ENCODE measurements at regions not wholly inside any gene's neighbourhood (a gene's known extent, or its start where the extent isn't known, plus 50 kb on each side); places are given as distances from the start of the nearest gene placed in this dataset.
A peak's percentile ranks its signal among the peaks of the same experiment; 100 is the strongest.

DNA sequence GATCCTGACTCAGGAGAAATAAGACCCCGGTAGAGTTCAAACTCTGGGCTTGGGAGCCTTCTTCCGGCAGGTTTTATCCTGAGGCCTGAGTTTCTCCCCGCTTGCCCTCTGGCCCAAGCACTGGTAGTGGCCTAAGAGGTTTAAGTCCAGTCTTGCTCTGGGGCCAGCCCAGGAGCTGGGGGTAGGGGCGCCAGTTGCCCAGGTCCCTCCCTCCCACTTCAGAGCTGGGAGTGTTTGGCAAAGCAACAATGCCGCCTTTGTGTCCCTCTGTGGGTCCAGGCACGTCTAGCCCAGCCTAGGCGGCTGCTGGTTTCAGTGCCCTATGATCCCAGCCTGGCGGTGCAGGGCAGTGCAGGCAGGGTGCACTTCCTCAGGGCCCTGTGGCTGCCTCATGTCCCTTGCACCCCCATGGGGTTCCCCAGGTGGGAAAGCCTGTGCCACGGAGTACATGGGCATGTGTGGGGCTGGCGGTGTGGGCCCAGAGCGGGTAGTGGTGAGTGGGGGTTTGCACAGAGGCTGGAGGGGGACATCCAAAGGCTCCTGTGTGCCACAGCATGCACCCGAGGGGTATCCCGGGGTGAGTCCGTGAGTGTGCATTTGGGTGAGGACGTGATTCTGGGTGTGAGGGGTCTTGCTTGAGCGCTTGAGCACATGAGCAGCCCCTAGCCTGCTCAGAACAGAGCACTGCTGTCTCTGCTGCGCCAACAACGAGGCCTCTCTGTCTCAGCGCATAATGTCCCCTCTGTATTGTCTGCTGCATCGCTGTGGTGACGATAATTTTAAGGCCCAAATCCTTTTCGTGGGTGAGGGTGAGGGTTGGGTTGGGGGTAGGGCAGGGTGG lies 61.7 kb upstream of the PSD2 start:
- peaks cover 21% of the 10 kb centered on the region for H3K4me1 ChIP-seq (replicated peaks)
- no peak overlapping the region for H3K4me3 ChIP-seq
- no peaks in the 10 kb centered on the region for H3K27me3 ChIP-seq (replicated peaks)
- H3K27ac ChIP-seq = no peak overlapping the region
- H3K9me3 ChIP-seq (replicated peaks) = no peaks in the 10 kb centered on the region
- no peaks in the 10 kb centered on the region for H3K36me3 ChIP-seq
- no peak for DNase-seq (ENCODE audit: low read depth in 1 of 2, low spot score in 2 of 2)

DNA sequence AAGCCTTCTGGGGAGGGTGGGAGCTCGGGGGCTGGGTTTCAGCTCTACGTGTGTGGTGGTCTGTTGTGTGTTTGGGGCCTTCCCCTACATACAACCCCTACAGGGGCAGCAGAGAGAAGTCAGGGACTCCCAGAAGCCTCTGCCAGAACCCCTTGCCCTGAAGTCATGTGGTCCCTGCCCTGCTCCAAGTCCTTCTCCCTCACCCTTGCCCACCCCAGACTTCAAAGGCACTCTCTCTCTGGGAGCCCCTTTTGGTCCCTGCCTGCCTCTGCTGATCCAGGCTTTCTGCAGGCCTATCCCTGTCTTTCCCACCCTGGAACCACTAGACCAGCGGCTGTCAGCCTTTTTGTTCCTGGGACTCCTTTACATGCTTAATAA lies 61.1 kb upstream of the PSD2 start:
- Histone ChIP-seq H3K27me3 (replicated peaks) (no peaks in the 10 kb centered on the region), H3K27ac (no peak overlapping the region), H3K4me1 (replicated peaks) (peaks cover 27% of the 10 kb centered on the region), H3K9me3 (replicated peaks) (no peaks in the 10 kb centered on the region), H3K36me3 (no peaks in the 10 kb centered on the region), H3K4me3 (no peak overlapping the region)
- no peak for DNase-seq (ENCODE audit: low read depth in 1 of 2, low spot score in 2 of 2)

DNA sequence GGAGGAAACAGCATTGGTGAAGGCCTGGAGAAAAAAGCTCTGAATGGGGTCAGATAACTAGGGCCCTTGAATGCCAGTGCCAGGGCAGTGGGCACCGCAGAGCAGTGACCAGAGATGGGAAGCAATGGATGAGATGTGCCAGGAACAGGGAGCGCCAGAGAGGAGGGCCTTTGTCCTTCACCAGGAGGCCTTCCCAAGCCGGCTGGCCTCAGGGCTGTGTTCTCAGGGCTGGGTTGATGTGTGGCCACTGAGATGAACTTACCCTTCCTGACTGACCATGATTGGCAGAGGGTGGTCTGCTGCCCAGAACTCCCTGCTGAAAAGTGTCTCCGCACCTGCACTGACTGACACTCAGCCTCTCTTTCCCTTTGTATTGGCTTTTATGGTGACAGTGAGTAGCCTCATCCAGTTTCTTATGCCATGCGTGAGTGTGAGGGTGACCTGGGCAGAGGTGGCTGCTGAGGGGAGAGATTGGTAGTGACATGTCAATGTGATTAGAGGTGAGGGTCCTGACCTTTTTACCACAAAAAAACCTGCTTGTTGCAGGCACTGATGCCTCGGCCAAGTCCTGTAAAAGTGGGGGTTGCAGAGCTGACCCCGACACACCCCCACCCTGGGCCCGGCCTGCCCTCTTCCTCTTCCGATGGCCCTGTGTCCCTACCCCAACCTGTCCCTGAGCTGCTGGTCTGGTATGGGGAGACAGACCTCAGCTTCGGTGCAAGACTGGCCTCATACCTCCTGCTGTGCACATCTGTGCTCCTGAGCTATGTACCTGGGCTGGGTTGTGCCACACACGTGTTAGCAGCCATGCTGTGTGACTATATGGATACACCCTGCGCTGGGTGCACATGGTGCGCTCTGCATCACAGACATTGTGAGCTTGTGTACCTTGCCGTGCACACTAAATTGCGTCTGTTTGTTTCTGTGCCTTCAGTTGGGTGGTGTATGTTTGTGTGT lies 57.1 kb upstream of the PSD2 start:
- no peak for DNase-seq (ENCODE audit: low read depth in 1 of 2, low spot score in 2 of 2)

DNA sequence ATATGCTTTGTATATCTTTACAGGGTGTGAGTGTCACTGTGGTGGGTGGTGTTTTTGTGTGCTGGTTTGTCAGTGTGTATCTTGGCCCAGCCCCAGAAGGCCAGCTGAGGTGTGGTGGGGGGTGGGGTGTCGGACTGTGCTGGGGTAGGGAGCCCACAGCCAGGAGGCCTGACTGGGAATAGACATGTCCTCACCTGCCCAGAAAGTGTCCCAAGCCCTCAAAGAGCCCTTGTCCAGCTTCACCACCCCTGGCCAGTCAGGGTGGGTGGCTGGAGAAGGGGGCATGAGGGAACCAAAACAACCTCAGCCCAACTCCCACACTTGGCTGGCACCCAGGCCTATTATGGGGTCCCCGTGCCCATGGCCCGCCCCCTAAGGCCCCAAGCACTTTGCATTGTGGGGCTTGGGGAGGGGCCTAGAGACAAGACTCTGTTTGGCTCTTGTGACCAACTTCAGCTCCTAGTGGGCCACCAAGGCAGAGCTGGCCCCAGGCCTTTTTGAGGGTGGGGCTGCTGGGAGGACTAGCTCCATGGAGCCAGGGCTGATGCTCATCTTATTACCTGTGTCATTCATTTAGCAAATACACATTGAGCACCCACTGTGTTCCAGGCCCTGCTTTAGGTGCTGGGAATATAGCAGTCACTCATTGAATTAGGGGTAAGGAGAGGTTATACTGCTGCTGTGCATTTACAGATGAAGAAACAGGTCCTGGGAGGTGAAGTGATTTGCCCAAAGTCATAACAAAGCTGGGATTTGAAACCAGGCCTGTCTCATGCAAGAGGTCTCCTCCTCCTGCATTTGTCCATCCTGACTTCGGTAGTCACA lies 56.2 kb upstream of the PSD2 start:
- Histone ChIP-seq H3K4me1 (replicated peaks) (peaks cover 40% of the 10 kb centered on the region), H3K27me3 (replicated peaks) (no peaks in the 10 kb centered on the region), H3K27ac (no peak overlapping the region), H3K9me3 (replicated peaks) (no peaks in the 10 kb centered on the region), H3K4me3 (no peak overlapping the region), H3K36me3 (no peaks in the 10 kb centered on the region)
- peak in 1 of 2 experiments; percentile 47 for DNase-seq (ENCODE audit: low read depth in 1 of 2, low spot score in 2 of 2)

More for the DNA sequence above, 57.1 kb upstream of the PSD2 start:
- no peaks in the 10 kb centered on the region for H3K9me3 ChIP-seq (replicated peaks)
- no peaks in the 10 kb centered on the region for H3K27me3 ChIP-seq (replicated peaks)
- H3K27ac ChIP-seq = no peak overlapping the region
- H3K4me1 ChIP-seq (replicated peaks) = peaks cover 35% of the 10 kb centered on the region
- H3K36me3 ChIP-seq = no peaks in the 10 kb centered on the region
- H3K4me3 ChIP-seq = no peak overlapping the region

DNA sequence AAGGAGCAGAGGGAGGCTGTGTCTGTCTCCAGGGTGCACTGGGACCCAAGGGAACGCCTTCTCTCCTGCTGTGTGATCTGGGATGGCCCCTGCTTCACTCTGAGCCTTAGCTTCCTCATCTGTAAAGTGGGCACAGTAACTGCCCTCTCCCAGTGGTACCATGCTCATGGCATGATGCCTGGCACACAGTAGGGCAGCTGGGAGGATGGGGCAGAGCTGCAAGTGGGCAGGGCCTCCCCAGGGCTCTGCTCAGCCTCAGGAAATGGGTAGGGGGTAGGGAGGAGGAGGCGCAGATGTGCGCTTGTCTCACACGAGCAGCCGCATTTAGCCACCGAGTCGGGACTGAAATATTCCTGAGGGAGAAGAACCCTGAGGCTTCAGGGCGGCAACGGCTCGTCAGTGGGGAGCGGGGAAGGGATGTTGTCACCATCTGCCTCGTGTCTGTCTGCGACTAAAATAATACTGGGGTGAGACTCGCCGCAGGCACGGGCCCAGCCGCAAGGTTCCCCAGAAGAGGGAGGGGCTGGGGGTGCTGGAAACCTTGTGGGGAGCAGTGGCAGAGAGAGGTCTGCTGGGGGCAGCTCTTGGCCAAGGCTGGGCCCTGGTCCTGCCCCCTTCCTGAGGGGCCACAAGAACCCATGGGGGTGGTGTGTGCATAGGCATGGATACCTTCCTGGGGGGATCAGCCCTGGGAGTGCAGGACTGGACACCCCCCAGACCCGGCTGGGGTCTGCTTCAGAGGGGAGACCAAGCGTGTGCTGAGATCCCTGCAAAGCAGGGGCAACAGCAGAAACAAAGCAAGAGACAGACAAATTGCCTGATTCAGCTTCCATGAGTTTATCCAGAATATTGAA lies 55.2 kb upstream of the PSD2 start:
- H3K27ac ChIP-seq = no peak overlapping the region
- no peak overlapping the region for H3K4me3 ChIP-seq
- no peak for DNase-seq (ENCODE audit: low read depth in 1 of 2, low spot score in 2 of 2)
- no peaks in the 10 kb centered on the region for H3K9me3 ChIP-seq (replicated peaks)
- peaks cover 47% of the 10 kb centered on the region for H3K4me1 ChIP-seq (replicated peaks)
- no peaks in the 10 kb centered on the region for H3K27me3 ChIP-seq (replicated peaks)
- no peaks in the 10 kb centered on the region for H3K36me3 ChIP-seq

DNA sequence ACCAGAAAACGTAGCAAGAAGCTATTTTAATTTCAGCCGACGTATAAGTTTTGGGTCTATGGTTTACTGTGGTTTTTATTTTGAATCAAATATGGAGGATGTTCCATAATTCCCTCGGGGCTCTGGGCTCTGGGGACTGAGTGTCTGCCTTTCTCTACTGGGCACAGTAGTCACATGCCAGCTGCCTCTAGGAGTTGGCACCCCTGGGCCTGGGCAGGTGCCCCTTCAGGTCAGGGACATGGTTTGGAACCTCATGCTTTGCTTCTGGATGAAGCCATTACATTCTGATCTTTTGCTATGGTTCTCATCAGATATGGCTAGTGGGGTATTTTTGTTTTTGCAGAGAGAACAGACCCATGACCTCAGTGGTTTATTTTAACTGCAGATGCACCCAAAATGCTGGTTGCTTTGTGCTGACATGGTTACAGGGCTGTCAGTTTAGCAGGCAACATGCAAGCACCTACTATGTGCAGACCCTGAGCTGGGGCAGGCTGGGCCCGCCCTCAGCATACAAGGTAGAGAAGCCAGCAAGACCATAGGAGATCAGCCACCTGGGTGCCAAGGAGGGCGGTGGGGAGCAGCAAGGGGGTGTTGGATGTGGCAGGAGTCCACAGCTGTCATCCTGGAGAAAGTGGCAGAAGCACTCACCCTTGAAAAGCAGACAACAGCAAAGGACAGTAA lies 54.5 kb upstream of the PSD2 start:
- Histone ChIP-seq H3K27me3 (replicated peaks) (no peaks in the 10 kb centered on the region), H3K4me3 (no peak overlapping the region), H3K4me1 (replicated peaks) (peaks cover 55% of the 10 kb centered on the region), H3K9me3 (replicated peaks) (no peaks in the 10 kb centered on the region), H3K27ac (no peak overlapping the region), H3K36me3 (no peaks in the 10 kb centered on the region)
- DNase-seq (ENCODE audit: low read depth in 1 of 2, low spot score in 2 of 2) = no peak

DNA sequence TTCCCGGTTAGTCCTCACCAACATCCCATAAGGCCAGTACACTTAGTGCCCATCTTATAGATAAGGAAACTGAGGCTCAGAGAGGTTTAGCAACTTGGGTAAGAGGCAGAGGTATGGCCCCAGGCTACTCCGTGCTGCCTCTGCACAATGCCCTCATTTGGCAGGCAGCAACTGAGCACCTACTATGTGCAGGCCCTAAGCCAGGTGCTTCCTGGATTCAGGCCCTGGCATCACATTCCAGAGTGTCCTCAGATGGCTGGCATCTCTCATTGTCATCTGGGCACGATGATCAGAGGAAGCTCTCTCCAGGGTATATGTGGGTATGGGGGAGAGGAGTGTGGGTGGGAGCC lies 53.8 kb upstream of the PSD2 start:
- H3K9me3 ChIP-seq (replicated peaks) = no peaks in the 10 kb centered on the region
- H3K4me1 ChIP-seq (replicated peaks) = peaks cover 61% of the 10 kb centered on the region
- no peaks in the 10 kb centered on the region for H3K36me3 ChIP-seq
- DNase-seq (ENCODE audit: low read depth in 1 of 2, low spot score in 2 of 2) = no peak
- no peaks in the 10 kb centered on the region for H3K27me3 ChIP-seq (replicated peaks)
- no peak overlapping the region for H3K27ac ChIP-seq
- H3K4me3 ChIP-seq = no peak overlapping the region

DNA sequence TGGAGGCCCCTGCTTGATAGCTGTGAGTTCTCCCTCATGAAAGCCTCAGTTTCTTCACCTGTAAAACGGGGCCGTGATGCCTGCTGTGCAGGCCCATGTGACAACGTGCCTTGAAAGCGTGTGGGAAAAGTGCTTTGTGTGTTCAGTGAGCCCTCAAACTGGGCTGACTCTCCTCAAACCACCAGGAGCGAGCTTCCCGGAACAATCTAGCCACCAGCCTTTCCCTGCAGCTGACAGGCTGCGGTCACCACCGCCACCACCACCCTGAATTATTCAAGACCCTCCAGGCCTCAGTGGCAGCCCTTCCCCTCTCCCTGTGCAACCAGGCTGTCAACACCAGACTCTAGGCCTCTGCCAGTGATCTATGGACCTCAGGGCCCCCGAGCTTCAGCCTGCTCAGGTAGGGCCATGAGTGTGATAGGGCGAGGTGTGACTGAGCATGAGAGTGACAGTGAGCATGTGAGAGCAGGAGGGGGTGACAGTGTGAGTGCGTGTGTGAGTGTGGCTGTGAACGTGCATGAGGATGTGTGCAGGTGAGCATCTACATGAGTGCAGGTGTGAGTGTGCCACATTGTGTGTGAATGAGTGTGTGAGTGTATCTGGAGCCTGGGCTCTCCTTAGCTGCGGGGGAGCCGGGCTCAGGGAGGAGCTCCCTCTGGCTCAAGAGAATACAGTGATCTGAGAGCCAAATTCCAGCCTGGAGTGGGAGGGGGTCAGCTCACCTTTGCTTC lies 53.3 kb upstream of the PSD2 start:
- Histone ChIP-seq H3K36me3 (no peaks in the 10 kb centered on the region), H3K27ac (no peak overlapping the region), H3K9me3 (replicated peaks) (no peaks in the 10 kb centered on the region), H3K4me1 (replicated peaks) (peaks cover 67% of the 10 kb centered on the region), H3K4me3 (no peak overlapping the region), H3K27me3 (replicated peaks) (no peaks in the 10 kb centered on the region)
- no peak for DNase-seq (ENCODE audit: low read depth in 1 of 2, low spot score in 2 of 2)

DNA sequence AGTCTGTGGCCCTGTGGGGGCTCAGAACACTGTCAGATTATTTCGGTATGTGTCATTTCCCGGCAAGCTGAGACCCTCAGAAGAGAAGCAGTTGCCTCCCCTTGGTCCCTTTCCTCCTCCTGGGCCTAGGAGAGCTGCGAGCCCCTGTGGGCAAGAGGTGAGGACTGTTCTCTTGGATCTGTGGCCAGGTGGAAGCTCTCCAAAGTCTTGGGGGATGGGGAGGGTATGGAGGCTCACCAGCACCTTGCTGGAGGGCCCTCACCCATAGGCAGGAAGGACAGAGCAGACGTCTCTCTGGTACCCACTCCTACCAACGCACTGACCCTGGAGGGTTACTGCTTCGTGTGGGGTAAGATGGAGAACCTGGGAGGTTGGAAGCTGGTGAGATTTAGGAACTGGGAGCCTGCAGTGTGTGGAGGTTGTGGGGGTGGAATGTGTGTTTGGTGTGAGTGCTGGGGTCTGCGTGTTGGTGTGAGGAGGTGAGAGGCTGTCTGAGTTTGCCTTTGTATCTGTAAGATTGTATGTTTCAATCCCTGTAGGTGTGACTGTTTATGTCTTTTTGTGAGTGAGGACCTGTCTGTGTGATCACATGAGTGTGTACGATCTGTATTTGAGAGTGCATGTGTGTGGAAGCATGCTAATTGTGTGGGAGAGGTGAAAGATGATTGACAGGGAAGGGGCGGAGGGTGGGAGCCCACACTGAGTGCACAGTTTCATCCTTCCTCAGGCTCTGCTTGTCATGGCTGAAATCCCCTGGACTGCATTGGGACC lies 52.4 kb upstream of the PSD2 start:
- DNase-seq (ENCODE audit: low read depth in 1 of 2, low spot score in 2 of 2) = no peak
- no peaks in the 10 kb centered on the region for H3K27me3 ChIP-seq (replicated peaks)
- no peak overlapping the region for H3K27ac ChIP-seq
- H3K4me1 ChIP-seq (replicated peaks) = peaks cover 73% of the 10 kb centered on the region
- H3K9me3 ChIP-seq (replicated peaks) = 0 out of 2 replicates have a peak, but pooled peaks cover 2% of the 10 kb centered on the region
- H3K36me3 ChIP-seq = no peaks in the 10 kb centered on the region
- H3K4me3 ChIP-seq = no peak overlapping the region

DNA sequence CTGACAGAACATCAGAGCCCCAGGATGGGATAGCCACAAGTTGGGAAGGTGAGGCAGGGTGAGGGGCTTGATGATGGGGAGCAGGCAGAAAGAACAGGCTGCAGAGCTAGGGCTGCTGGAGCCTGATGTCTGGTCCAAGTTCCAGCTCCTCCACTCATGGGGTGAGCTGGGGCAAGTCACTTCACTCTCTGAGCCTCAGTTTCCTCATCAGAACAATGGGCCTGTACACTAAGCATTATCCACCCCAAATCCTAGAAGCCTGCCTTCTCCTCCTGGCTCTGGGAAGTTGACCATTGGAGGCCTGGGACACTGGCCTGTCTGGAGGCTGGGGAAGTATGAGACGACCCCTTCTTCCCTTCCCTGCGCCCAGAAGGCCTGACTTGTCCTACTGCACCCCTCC lies 51.8 kb upstream of the PSD2 start:
- Histone ChIP-seq H3K27me3 (replicated peaks) (no peaks in the 10 kb centered on the region), H3K4me1 (replicated peaks) (peaks cover 71% of the 10 kb centered on the region), H3K9me3 (replicated peaks) (0 out of 2 replicates have a peak, but pooled peaks cover 2% of the 10 kb centered on the region), H3K27ac (no peak overlapping the region), H3K4me3 (no peak overlapping the region), H3K36me3 (no peaks in the 10 kb centered on the region)
- DNase-seq (ENCODE audit: low read depth in 1 of 2, low spot score in 2 of 2) = no peak

DNA sequence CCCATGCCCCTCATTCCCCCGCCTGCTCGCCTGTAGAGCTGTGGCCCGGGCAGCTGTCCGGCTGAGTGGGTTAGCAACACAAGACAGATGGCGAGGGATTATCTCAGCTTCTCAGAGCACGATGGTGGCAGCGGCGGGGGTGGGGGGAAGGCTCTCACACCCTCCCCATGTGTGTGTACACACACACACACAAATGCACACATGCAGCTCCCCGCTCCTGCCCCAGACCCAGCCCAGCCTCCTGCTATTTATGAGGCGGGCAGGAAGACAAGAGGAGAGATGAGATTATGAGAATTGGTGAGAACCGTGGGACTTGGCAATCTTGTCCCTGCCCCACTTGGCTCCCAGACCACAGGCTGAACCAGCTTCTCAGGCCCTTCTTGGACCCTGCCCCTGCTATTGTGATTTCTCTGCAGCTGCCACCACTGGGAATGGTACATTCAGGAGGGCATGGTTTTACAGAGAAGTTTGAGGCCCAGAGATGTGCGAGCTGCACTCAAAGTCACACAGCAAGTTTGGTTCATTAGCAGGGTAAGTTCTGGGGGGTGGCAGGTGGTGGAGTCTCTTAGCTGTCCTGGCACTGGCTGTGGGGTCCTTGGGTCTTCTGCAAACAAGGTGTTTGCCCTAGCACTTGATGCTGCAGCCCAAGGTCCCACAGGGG lies 51.0 kb upstream of the PSD2 start:
- H3K9me3 ChIP-seq (replicated peaks) = 0 out of 2 replicates have a peak, but pooled peaks cover 2% of the 10 kb centered on the region
- peak overlapping the region; percentile 72 for H3K27ac ChIP-seq
- no peak overlapping the region for H3K4me3 ChIP-seq
- no peaks in the 10 kb centered on the region for H3K27me3 ChIP-seq (replicated peaks)
- no peaks in the 10 kb centered on the region for H3K36me3 ChIP-seq
- no peak for DNase-seq (ENCODE audit: low read depth in 1 of 2, low spot score in 2 of 2)
- H3K4me1 ChIP-seq (replicated peaks) = peaks cover 63% of the 10 kb centered on the region
